HFF-Myc (cell line): ENCODE measurements at regions not wholly inside any gene's neighbourhood (a gene's known extent, or its start where the extent isn't known, plus 50 kb on each side); places are given as distances from the start of the nearest gene placed in this dataset.
A peak's percentile ranks its signal among the peaks of the same experiment; 100 is the strongest.

ENCODE experiments used
- DNase-seq: peaks from one replicate; pipeline ENCODE4 v3.0.0-alpha.2; 2011; ENCODE audit warnings: low read depth; ENCODE audit errors: extremely low read depth
- H3K4me3 ChIP-seq: replicated peaks from 2 replicates; pipeline ENCODE4 v1.5.1; 2011; ENCODE audit warnings: low read depth, mild to moderate bottlenecking, control low read depth, low read length
- TF ChIP-seq, protein P1 (sequence below): IDR thresholded peaks from 2 replicates; pipeline ENCODE4 v1.5.1; 2012; ENCODE audit warnings: mild to moderate bottlenecking, low read depth, low read length, control low read depth; ENCODE audit errors: missing control alignments

GRCh38 chr22:22751043-22751603, 106.7 kb downstream of the GGTLC2 start:
- H3K4me3 ChIP-seq: no peak overlapping the region
- TF ChIP-seq, protein P1, sequence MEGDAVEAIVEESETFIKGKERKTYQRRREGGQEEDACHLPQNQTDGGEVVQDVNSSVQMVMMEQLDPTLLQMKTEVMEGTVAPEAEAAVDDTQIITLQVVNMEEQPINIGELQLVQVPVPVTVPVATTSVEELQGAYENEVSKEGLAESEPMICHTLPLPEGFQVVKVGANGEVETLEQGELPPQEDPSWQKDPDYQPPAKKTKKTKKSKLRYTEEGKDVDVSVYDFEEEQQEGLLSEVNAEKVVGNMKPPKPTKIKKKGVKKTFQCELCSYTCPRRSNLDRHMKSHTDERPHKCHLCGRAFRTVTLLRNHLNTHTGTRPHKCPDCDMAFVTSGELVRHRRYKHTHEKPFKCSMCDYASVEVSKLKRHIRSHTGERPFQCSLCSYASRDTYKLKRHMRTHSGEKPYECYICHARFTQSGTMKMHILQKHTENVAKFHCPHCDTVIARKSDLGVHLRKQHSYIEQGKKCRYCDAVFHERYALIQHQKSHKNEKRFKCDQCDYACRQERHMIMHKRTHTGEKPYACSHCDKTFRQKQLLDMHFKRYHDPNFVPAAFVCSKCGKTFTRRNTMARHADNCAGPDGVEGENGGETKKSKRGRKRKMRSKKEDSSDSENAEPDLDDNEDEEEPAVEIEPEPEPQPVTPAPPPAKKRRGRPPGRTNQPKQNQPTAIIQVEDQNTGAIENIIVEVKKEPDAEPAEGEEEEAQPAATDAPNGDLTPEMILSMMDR: no peak
- DNase-seq: no peak

- DNase-seq: no peak
- H3K4me3 ChIP-seq: no peak overlapping the region
- TF ChIP-seq, protein P1: no peak
These were observed 107.8 kb downstream of the GGTLC2 start for GRCh38 chr22:22752199-22752555.

GRCh38 chr22:22752556-22753477, 108.4 kb downstream of the GGTLC2 start:
- no peak overlapping the region for H3K4me3 ChIP-seq
- TF ChIP-seq, protein P1: no peak
- no peak for DNase-seq

DNA sequence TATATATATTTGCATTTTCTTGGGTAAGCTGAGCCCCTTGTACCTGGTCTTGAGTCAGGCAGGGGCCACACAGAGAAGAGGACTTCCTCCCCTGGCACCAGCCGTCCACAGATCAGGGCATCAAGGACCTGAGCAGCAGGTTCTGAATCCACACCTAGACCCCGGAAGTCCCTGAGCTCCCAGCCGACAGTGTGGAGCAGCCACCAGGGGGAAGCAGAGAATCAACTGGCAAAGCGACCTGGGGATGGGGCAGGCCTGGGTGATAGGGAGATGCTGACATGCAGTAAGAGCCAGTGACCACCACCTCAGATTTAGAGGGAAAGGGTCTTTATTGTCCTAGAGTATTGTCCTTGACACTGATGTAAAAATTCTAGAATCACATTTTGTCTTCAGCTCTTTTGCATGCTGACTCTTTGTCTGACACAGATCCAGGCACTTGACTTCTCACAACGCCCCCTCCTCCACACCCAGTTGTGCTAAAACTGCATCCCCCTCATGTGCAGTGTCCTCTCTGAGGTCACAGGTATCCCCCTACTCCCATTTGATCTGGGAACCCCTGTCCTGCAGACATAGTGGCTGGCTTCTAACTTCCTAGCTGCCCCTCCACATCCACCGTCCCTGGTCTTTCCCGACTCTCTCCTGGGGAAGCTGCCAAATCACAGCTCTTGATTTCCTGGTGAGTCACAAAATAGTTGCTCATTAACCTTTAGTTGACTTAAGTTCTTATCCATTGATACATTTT, 109.3 kb downstream of the GGTLC2 start:
- TF ChIP-seq, protein P1: peak; percentile 76
- H3K4me3 ChIP-seq: no peak overlapping the region
- no peak for DNase-seq

DNA sequence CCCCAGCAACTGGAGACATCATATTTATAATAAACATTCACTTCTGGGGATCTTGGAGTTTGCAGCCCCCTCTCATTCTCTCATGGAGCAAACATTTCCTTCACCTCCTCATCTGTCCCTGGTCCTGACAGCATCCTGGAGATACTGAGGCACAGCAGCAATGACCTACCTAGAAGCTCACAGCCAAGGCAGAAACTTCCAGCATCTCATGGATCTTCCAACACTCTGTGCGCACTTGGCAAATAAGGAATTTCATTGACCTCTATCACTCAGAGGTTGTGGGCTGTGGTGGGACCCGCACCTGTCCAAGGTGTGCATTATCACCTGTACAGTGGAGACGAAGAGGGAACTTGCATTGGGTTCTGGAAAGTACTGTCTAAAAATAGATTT, 109.8 kb downstream of the GGTLC2 start:
- no peak for DNase-seq
- no peak overlapping the region for H3K4me3 ChIP-seq
- TF ChIP-seq, protein P1: no peak

- TF ChIP-seq, protein P1: no peak
- no peak for DNase-seq
- no peak overlapping the region for H3K4me3 ChIP-seq
These were observed 110.8 kb downstream of the GGTLC2 start for GRCh38 chr22:22754961-22755777.
